GM04503 (cell line): ENCODE measurements at regions not wholly inside any gene's neighbourhood (a gene's known extent, or its start where the extent isn't known, plus 50 kb on each side); places are given as distances from the start of the nearest gene placed in this dataset.

ENCODE experiments used
- DNase-seq: peaks from one replicate; pipeline ENCODE4 v3.0.0-alpha.2; 2012; ENCODE audit warnings: low read depth

GRCh38 chr19:28019371-28019770 is 1193.6 kb downstream of the UQCRFS1 start:
- DNase-seq = no peak

- DNase-seq = no peak
These were observed 1194.5 kb downstream of the UQCRFS1 start for GRCh38 chr19:28018499-28018898.

GRCh38 chr19:28014615-28015405 is 1198.1 kb downstream of the UQCRFS1 start:
- no peak for DNase-seq

GRCh38 chr19:28012361-28012760 is 1200.6 kb downstream of the UQCRFS1 start:
- DNase-seq = no peak

GRCh38 chr19:28010656-28011055 is 1202.3 kb downstream of the UQCRFS1 start:
- DNase-seq = no peak

GRCh38 chr19:28009696-28010095 is 1203.3 kb downstream of the UQCRFS1 start:
- no peak for DNase-seq

GRCh38 chr19:28008695-28009094 is 1204.3 kb downstream of the UQCRFS1 start:
- no peak for DNase-seq

GRCh38 chr19:28003543-28003942 is 1209.4 kb downstream of the UQCRFS1 start:
- DNase-seq = no peak

- no peak for DNase-seq
These were observed 1215.9 kb downstream of the UQCRFS1 start for GRCh38 chr19:27997069-27997468.

- DNase-seq = no peak
These were observed 1219.1 kb downstream of the UQCRFS1 start for GRCh38 chr19:27993619-27994570.

GRCh38 chr19:27986299-27986698 is 1226.7 kb downstream of the UQCRFS1 start:
- DNase-seq = no peak

- DNase-seq = no peak
These were observed 1237.4 kb downstream of the UQCRFS1 start for GRCh38 chr19:27975419-27976005.

- no peak for DNase-seq
These were observed 1238.9 kb downstream of the UQCRFS1 start for GRCh38 chr19:27974082-27974513.

- no peak for DNase-seq
These were observed 1240.5 kb downstream of the UQCRFS1 start for GRCh38 chr19:27972291-27973040.

- no peak for DNase-seq
These were observed 1241.1 kb downstream of the UQCRFS1 start for GRCh38 chr19:27971869-27972268.

GRCh38 chr19:27971071-27971470 is 1241.9 kb downstream of the UQCRFS1 start:
- no peak for DNase-seq

- no peak for DNase-seq
These were observed 1246.5 kb downstream of the UQCRFS1 start for GRCh38 chr19:27966390-27966816.

- DNase-seq = no peak
These were observed 1248.8 kb downstream of the UQCRFS1 start for GRCh38 chr19:27964185-27964584.

- DNase-seq = no peak
These were observed 1250.7 kb downstream of the UQCRFS1 start for GRCh38 chr19:27962264-27962663.

GRCh38 chr19:27955485-27956480 is 1257.2 kb downstream of the UQCRFS1 start:
- DNase-seq = no peak
